PFSK-1 (cell line): ENCODE measurements at regions not wholly inside any gene's neighbourhood (a gene's known extent, or its start where the extent isn't known, plus 50 kb on each side); places are given as distances from the start of the nearest gene placed in this dataset.

Experiments
- FOXP2 ChIP-seq: optimal IDR thresholded peaks from 2 replicates; pipeline ENCODE3; 2011; ENCODE audit warnings: borderline replicate concordance, control low read depth, inconsistent platforms; ENCODE audit not compliant: insufficient read depth; ENCODE audit errors: extremely low read length, extremely low read depth
- TAF1 ChIP-seq: IDR thresholded peaks from 2 replicates; pipeline ENCODE4 v1.6.1; 2012; ENCODE audit warnings: low read length, control low read depth, borderline replicate concordance; ENCODE audit not compliant: insufficient read depth
- TF ChIP-seq, protein P1 (sequence below), 2 experiments: IDR thresholded peaks; 2 replicates each; pipeline versions ENCODE4 v1.6.1 to v1.8.0; 2011 to 2012; ENCODE audit warnings: low read depth in 2 of 2, low read length in 2 of 2, control low read depth in 1 of 2, inconsistent platforms in 1 of 2, mild to moderate bottlenecking in 1 of 2, moderate library complexity in 1 of 2; ENCODE audit not compliant: insufficient read depth in 1 of 2

DNA sequence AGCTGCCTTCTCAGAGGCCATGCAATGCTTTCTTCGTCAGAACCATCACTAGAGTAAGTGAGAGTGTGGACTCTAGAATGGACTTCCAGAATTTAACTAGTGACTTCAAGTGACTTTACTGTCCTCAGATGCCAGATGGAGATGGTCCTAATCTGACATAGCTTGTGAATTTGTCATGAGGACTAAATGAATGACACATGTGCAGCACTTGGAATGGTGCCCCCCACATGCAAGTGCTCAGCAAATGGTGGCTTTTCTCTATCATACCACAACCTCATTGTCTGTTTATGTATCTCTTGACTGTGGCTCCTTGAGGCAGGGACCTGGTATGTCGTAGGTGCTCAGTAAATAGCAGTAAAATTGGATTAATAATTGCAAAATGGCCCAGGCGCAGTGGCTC lies 91.6 kb upstream of the STX18 start:
- TF ChIP-seq, protein P1, sequence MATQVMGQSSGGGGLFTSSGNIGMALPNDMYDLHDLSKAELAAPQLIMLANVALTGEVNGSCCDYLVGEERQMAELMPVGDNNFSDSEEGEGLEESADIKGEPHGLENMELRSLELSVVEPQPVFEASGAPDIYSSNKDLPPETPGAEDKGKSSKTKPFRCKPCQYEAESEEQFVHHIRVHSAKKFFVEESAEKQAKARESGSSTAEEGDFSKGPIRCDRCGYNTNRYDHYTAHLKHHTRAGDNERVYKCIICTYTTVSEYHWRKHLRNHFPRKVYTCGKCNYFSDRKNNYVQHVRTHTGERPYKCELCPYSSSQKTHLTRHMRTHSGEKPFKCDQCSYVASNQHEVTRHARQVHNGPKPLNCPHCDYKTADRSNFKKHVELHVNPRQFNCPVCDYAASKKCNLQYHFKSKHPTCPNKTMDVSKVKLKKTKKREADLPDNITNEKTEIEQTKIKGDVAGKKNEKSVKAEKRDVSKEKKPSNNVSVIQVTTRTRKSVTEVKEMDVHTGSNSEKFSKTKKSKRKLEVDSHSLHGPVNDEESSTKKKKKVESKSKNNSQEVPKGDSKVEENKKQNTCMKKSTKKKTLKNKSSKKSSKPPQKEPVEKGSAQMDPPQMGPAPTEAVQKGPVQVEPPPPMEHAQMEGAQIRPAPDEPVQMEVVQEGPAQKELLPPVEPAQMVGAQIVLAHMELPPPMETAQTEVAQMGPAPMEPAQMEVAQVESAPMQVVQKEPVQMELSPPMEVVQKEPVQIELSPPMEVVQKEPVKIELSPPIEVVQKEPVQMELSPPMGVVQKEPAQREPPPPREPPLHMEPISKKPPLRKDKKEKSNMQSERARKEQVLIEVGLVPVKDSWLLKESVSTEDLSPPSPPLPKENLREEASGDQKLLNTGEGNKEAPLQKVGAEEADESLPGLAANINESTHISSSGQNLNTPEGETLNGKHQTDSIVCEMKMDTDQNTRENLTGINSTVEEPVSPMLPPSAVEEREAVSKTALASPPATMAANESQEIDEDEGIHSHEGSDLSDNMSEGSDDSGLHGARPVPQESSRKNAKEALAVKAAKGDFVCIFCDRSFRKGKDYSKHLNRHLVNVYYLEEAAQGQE (IDR thresholded peaks at IDR 0.05; ENCODE audit: insufficient read depth in 1 of 2, low read depth in 2 of 2, low read length in 2 of 2), result no peak
- TF ChIP-seq FOXP2 (no peak), TAF1 (no peak)
